T1000 (cell line): ENCODE measurements at regions not wholly inside any gene's neighbourhood (a gene's known extent, or its start where the extent isn't known, plus 50 kb on each side); places are given as distances from the start of the nearest gene placed in this dataset.

Experiments
- DNase-seq: peaks from one replicate; lab custom pipeline; 2025; ENCODE audit warnings: mixed read lengths; lab: John Stamatoyannopoulos, UW

DNA sequence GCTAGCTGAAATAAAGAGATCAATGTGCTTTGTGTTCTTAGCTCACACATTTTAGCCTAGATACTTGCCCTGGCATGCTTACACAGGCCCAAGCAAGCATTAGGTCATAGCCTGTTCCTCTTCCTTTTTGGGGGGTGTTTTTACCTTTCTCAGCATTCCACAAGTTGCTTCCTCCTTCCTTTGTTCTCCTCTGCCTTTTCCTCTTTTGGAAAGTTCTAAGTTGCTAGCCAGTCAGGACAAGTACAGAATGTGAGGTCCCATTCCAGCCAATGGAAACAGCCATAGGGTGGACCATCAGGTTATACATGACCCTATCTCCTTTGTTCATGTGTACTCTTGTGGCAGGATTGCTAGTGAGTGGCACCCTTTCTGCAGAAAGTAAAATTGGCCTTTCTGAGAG lies 154.9 kb downstream of the RASSF9 start:
- no peak for DNase-seq

DNA sequence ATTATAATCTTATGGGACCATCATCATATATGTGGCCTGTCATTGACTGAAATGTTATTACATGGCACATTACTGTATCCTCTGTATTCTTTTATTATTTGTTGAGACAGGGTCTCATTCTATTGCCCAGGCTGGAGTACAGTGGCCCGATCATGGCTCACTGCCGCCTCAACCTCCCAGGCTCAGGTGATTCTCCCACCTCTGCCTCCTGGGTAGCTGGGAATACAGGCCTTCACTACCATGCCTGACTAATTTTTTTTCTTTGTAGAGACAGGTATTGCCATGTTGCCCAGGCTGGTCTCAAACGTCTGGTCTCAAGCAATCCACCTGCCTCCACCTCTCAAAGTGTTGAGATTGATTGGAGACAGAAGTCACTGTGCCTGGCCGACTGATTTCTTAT lies 153.2 kb downstream of the RASSF9 start:
- no peak for DNase-seq

DNA sequence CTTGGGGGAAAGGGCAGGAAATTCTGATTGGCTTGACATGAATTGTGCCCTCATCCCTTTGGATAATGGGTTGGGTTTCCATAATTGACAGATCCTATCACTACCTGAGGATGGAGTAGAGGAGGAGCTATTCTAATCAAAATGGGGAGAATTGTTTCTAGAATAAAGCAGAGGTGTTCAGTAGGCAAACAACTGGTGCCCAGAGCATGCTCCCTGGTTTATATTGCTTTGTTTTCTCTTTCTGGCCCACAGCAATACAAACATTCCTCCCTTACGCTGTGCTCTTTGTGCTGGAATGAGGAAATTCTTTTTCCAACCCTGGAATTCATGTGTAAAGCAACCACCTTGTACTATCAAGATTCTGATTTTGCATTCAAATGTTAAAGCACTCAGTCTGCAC lies 147.4 kb downstream of the RASSF9 start:
- DNase-seq, result no peak

DNA sequence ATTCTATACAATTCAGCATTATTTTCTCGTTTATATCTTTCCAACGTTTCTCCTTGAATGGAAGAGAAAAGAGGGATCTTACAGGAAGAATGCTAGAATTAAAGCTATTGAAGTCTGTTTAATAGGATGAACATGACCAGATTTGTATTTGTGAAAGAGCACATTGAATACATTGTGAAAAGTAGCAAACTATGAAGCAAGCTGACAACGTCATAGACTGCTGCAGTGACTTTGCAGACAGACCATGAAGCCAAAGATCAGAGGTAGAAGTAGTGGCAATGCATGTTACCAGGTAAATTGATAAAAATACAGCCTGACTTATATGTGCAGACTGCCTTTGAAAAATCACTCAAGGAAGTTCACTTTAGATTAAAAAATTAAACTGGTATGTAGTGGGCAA lies 146.1 kb downstream of the RASSF9 start:
- DNase-seq, result no peak

DNA sequence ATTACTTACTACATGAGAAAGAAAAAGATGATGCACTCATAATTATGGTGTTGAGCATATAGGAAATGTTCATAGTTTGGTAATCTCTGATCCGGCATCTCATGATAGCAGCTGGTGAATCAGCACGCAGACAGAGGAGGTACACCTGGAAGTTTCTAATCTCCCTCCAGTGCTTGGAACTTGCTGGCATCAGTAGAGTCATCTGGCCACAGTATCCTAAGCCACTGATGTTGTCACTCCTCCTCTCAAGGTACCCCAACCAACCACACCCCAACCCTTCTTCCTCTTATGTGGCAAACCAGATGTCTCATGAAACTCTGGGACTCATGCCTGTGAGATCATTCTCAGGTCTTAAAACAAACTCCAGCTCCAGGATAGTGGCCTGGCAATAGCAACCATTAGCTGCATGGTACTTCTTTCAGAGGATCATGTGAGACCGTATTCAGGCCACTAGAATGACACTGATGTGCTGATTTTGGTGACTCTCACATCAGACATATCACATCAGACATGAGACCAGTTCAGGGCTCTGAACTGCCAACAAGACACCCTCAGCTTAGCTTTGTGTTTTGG lies 143.0 kb downstream of the RASSF9 start:
- no peak for DNase-seq

DNA sequence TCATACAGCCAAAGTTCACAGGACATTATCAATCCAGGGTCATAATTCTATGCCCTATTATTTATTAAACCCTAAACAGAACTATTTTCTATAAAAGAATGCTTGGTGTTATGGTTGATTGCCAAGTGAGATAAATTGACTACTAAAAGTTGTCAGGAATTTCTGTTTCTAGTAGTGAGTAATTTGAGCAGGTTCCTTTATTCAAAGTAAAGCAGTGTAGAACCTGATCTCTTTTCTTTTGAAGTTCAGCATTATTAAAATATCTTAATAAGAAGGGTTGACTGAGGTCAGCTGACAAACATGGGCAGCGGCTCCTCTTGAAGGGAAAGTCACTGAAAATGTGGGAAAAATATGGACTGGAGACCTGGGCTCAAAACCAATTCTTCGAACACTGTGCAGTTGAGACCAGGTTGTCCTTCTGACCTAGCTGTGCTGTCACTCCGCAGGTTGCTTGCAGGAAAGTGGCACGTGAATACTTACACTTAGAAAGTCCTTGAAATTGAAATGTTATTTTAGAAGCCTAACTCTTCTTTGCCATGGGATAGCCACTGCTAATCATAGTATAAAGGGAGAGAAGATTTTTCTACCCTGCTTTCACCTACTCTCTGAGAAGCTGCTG lies 141.0 kb downstream of the RASSF9 start:
- no peak for DNase-seq

DNA sequence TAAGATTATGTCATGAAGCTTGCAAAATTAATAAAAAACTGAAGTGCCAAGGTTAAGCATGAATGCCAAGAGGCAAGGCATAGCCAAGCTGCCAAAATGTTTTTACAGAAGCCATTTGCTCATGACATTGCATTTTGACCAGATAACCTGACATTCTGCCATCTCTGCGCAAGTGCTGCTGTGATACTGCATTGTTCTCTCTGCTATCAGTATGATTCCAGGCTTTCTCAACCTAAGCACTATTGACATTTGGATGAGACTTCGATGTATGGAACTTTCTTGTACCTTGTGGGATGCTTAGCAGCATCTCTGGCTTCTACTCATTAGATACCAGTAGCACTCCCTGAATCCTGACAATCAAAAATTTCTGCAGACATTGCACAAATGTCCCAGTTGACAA lies 139.2 kb downstream of the RASSF9 start:
- DNase-seq, result no peak

DNA sequence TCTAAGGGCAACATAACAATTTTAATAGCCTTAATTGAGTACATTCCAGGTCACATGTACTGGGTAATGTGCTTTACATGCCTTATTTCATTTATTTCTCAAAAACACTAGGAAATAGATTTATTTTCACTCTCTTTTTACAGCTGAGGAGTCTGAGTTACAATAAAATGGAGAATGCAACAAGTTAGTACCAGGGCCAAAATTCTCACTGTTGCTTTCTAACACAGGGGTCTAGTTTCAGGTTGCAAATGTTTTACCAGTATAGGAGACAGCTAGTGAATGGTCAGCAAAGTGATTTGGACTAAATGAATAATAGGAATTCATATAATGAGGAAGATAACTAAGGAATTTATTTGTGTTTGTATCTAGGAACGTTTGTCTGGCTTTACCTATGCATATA lies 137.3 kb downstream of the RASSF9 start:
- DNase-seq, result no peak

DNA sequence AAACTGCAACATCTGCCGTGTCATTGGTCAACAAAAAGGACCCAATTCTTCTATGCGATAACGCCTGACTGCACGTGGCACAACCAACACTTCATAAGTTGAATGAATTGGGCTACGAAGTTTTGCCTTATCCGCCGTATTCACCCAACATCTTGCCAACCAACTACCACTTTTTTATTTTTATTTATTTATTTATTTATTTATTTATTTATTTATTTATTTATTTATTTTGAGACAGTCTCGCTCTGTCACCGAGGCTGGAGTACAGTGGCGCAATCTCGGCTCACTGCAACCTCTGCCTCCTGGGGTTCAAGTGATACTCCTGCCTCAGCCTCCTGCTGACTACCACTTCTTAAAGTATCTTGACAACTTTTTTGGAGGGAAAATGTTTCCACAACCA lies 127.4 kb downstream of the RASSF9 start:
- DNase-seq, result no peak

DNA sequence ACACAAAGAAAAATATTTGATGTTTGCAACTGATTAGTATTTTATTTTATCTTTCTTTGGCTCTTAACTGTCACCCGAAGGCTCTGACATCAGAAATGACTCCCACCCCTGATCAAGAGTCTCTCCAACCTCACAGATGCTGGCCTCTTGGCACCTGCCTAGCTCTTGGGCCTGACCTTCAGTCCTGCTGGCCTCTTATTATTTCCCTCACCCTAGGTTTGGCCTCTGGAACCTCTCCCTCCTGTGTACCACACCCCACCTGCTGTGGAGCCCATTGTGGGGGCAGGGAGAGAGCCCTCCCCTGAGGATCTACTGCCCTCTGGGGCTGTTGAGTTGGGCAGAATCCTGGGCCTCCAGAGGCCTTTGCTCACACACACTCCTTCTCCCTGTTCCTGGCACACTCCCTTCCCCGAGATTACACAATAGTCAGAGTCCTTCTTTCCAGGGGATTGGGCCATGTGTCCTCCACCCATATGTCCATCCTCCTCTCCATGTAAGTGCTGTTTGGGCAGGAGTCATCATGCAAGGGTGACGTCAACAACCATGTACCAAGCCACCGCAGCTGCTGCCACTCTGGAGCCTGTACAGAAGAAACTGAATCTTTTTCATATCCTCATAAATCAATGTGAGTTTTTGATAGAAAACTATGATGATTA lies 124.3 kb downstream of the RASSF9 start:
- no peak for DNase-seq

DNA sequence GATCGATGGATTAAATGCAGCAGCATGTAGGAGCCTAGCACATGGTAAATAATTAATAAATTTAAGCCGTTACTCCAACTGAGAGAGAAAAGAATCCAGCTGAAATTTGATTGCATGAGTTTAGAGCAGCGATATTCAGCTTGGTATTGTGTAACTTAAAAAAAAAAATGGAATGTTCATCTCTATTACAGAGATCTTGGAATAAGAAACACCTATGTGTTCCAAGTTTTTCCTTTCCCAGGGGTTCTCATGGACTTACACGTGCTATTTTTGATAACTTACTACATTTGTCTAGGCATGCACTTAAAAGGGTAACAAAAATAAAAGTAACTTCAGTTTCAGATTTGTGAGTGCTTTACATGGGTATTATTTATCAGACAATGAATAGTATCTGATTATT lies 122.8 kb downstream of the RASSF9 start:
- DNase-seq, result no peak

DNA sequence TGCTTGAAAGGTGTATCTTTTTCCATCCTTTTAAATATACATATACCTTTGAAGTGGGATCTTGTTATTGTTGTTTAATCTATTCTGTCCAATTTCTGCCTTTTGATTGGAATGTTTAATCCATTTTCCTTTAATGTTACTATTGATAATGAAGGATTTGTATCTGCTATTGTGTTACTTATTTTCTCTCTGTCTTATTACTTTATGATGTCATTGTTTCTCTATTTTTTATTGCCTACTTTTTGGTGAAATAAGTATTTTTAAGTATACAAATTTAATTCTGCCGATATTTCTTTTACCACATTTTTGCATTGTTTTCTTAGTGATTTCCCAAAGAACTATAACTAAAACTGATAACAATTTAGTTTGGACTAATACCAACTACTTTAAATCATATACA lies 121.8 kb downstream of the RASSF9 start:
- no peak for DNase-seq

DNA sequence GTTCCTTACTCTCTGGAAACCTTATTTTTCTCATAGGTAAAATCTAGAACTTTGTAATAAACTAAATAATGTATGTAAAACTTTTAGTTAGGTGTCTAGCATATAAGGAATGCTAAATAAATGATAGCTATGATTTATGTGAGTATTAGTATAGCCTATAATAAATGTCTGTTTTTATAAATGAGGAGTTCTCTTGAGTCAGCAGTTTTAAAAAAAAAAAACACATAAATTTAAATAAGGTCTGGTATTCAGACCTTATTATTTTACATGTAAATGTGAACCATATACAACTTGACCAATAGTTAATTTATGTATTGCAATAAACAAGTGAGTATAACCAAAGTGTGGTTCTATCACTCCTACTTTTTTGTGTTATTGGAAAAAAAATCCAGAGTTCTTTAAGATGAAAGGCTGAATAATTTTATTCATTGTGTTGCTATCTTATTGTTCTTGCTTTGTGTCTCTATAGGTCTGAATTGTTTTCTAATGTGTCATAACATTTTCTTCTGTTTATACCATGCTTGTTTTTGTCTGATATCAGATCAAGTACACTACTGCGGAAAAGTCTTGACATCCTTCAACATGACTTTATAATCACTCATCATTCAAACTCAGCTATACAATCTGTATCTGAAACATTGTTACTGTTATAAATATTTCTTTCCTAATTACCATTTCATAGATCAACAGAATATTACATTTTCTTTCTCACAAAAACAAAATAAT lies 115.7 kb downstream of the RASSF9 start:
- no peak for DNase-seq

DNA sequence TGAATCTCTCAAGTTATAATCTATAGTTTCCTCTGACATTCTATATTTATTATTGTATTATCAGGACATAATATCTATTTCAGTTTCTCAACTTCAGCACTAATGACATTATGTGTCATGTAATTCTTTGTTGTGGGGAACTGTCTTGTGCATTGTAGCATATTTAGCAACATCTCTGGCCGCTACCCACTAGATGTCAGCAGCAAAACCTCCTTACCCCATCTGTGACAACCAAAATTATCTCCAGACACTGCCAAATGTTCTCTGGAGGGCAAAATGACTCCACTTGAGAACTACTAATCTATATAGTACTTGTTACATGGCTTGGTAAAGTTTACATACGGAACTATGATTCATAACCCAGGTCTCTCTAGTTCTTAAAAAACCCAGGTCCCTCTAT lies 110.2 kb downstream of the RASSF9 start:
- no peak for DNase-seq

DNA sequence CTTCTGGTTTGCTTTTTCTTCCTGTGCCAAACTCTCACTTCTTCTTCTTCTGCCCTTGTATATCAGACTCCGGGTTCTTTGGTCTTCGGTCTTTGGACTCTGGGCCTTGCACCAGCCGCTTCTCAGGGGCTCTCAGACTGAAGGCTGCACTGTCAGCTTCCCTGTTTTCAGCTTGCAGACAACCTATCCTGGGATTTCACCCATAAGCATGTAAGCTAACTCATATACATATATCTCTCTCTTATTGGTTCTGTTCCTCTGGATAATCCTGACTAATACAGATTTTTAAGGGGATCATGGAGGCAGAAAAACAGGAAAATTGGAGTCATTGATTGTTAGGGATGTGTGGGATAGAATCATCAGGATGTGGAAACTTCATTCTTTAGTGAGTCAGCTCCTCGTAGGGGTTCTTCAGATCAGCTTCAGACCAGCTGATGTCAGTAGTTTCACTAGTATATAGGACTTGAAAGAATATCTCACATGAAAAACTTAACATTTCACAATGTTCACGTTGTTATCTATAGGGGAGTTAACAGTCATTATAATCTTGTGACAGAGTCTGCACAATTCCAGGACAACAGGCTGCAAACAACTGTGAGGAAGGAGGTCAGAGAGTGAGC lies 102.9 kb downstream of the RASSF9 start:
- no peak for DNase-seq

DNA sequence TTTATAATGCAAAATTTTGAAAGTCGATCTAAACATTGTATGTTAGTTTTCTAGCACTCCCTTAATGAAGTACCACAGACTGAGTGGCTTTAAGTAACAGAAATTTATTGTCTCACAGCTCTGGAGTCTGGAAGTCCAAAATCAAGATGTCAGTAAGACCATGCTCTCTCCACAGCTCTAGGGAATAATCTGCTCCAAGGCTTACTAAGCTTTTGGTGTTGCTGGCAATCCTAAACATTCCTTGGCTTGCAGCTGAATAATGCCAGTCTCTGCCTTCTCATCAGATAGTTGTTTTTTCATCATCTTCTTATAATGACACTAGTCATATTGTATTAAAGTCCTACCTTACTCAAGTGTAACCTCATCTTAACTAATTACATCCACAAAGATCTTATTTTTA lies 102.2 kb downstream of the RASSF9 start:
- no peak for DNase-seq

DNA sequence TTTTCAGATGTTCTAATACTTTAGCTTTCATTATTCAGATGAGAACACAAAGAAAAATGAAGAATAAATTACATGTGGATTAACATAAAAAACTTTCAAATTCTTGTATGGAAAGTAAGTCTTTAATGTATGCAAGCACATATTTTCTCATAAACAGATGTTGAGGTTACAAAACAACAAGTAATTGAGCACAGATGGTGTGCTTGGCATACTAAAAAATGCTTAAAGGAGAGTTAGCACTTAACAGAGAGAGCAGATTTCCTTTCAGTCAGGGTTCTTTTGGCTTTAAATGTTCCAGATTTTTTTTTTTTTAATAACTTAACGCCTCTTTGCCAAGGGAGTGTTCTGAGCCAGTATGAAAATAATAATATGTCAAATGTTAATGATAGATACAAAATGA lies 96.0 kb downstream of the RASSF9 start:
- no peak for DNase-seq

DNA sequence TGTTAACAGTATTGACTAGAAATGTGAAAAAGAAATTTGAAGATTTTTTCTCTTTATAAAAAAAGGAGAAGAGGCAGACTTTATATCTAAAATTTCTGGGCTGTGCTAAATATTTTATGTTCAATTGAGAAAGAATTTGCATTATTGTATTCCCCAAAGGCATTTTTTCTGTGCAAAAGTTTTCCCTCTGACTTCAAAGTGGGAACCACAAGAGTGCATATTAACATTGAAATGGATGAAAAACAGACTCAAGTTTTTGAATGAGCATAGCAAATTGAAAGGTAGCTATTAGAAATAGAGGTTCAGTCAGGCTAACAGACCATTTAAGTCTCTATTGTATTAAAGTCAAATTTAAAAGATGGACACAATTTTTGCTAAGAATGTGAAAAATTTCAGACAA lies 95.2 kb downstream of the RASSF9 start:
- no peak for DNase-seq

DNA sequence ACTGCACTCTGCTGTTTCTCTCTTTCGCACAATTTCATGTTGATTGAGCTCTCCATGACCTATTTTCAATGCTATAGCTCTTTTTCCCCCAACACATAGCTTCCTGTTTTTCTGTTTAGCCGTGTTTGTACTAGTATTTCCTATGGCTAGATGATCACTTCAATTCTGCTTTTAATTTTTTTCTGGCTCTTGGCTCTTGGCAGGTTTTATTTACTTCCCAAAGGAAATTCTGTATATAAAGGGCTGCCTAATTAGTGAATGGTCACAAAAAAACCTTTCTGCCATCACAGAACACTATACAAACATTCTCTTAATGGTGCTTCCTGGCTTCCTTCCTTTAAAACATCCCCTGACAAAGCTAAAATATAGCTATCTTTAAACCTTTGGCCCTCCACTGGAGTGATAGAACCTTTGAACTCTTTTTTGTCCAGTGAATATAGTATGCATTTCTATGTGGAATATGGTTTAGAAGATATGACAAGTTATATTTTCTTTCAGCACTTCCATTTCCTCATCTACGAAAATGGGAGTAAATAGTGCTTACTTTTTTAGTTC lies 88.2 kb downstream of the RASSF9 start:
- DNase-seq, result no peak
